ENCODE measurements at regions not wholly inside any gene's neighbourhood (a gene's known extent, or its start where the extent isn't known, plus 50 kb on each side); places are given as distances from the start of the nearest gene placed in this dataset.
"Not testable (repeated sequence)": the region's sequence is repeated elsewhere in the genome, so short reads cannot be mapped to it uniquely, and the experiment has no call there.

GRCh38 chrX:115357326-115358120, 68.0 kb downstream of the LUZP4 start:
- DNase-seq (ENCODE audit: extremely low read depth, low read depth), result no peak
- TF ChIP-seq CTCF (IDR thresholded peaks at IDR 0.05; ENCODE audit: low read depth, low read length), result no peak

- DNase-seq (ENCODE audit: extremely low read depth, low read depth), result not testable (repeated sequence)
These were observed 70.0 kb downstream of the LUZP4 start for GRCh38 chrX:115359508-115359907.

- no peak for DNase-seq (ENCODE audit: extremely low read depth, low read depth)
- TF ChIP-seq CTCF (IDR thresholded peaks at IDR 0.05; ENCODE audit: low read depth, low read length), result no peak
These were observed 70.8 kb downstream of the LUZP4 start for GRCh38 chrX:115360220-115360781.

- no peak for TF ChIP-seq CTCF (IDR thresholded peaks at IDR 0.05; ENCODE audit: low read depth, low read length)
- DNase-seq (ENCODE audit: extremely low read depth, low read depth), result no peak
These were observed 73.0 kb downstream of the LUZP4 start for GRCh38 chrX:115362334-115363095.

- DNase-seq (ENCODE audit: extremely low read depth, low read depth), result no peak
- TF ChIP-seq CTCF (IDR thresholded peaks at IDR 0.05; ENCODE audit: low read depth, low read length), result no peak
These were observed 73.9 kb downstream of the LUZP4 start for GRCh38 chrX:115363372-115363771.

GRCh38 chrX:115363897-115364296, 74.4 kb downstream of the LUZP4 start:
- DNase-seq (ENCODE audit: extremely low read depth, low read depth), result no peak
- no peak for TF ChIP-seq CTCF (IDR thresholded peaks at IDR 0.05; ENCODE audit: low read depth, low read length)

- DNase-seq (ENCODE audit: extremely low read depth, low read depth), result no peak
- no peak for TF ChIP-seq CTCF (IDR thresholded peaks at IDR 0.05; ENCODE audit: low read depth, low read length)
These were observed 75.2 kb downstream of the LUZP4 start for GRCh38 chrX:115364670-115365069.
